ENCODE measurements at regions not wholly inside any gene's neighbourhood (a gene's known extent, or its start where the extent isn't known, plus 50 kb on each side); places are given as distances from the start of the nearest gene placed in this dataset.
A peak's percentile ranks its signal among the peaks of the same experiment; 100 is the strongest.
"Not testable (repeated sequence)": the region's sequence is repeated elsewhere in the genome, so short reads cannot be mapped to it uniquely, and the experiment has no call there.

DNA sequence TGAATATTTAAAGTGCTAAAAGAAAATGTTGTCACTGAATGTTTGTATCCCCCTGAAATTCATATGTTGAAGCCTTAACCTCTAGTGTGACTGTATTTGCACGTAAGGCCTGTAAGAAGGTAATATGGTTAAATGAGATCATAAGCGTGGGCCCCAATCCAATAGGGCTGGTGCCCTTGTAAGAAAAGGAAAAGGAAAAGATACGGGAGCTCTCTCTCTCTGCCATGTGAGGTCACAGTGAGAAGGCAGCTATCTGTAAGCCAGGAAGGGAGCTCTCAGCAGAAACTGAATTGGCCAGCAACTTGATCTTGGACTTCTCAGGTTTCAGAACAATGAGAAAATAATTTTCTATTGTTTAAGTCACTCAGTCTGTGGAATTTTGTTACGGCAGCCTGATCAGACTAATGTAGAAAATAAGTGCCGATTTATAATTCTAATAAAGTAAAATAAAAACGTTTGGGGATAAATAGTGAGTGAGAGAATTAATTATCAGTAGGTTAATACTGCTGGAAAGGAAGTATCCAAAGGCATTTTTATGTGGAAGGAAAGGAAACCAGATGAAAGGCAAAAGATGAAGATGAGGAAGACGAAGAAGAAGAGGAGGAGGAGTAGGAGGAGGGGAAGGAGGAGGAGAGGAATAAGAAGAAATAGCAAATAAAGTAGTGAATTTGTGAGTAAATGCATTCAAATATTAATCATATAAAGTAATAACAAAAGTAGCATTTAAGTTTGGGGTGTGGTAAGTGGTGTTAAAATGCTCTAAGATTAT, 188.5 kb upstream of the KRR1 start:
- DNase-seq = peak; percentile 50

DNA sequence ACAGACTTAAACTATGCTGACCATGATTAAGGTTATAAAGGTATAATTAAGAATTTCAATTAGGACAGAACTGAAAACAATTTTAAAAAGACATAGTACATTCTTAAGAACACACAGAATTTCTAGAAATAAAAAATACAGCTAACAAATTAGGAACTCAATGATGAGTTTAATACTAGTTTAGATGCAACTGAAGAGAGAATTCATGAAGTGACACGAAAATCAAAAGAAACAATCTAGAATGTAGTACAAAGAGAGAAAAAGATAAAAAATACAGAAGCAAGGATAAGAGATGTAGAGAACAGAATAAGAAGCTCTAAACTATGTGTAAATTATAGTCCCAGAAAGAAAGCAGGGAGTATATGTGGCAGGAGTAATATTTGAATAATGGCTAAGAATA, 187.8 kb upstream of the KRR1 start:
- DNase-seq = no peak

DNA sequence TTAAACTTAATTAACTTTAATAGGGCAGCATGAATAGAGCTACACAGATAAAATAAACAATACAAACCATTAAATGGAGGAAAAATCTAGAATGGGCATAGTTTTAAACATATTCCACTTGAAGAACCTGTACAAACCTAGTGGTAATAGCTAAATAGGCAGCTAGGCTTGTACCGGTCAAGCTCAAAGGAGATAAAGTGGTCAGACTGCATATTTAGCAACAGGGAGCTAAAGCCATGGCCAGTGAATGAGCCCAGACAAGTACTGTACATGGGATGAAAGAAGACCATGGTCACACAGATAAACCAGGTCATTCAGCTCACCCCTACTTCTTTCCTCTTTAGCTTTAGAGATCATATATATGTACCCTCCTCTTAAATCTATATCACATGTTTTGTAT, 186.6 kb upstream of the KRR1 start:
- no peak for DNase-seq

DNA sequence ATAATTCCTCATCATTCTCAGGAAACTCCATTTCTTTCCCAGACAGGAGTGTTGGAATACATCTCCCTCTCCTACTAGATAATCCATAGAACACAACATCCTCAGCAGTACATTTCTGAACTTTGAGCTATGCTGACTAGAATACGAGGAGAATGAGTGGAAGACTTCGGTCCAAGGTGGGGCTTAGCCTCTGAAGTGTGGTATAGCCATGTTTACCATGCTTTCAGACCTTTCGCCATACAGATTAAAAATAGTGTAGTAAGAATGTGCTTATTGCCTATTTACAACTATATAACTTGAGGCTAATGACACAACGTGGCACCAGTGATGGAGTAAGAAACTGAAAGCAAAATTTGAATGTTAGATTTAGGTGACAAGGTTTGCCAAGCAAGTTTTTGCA, 184.5 kb upstream of the KRR1 start:
- DNase-seq = no peak

DNA sequence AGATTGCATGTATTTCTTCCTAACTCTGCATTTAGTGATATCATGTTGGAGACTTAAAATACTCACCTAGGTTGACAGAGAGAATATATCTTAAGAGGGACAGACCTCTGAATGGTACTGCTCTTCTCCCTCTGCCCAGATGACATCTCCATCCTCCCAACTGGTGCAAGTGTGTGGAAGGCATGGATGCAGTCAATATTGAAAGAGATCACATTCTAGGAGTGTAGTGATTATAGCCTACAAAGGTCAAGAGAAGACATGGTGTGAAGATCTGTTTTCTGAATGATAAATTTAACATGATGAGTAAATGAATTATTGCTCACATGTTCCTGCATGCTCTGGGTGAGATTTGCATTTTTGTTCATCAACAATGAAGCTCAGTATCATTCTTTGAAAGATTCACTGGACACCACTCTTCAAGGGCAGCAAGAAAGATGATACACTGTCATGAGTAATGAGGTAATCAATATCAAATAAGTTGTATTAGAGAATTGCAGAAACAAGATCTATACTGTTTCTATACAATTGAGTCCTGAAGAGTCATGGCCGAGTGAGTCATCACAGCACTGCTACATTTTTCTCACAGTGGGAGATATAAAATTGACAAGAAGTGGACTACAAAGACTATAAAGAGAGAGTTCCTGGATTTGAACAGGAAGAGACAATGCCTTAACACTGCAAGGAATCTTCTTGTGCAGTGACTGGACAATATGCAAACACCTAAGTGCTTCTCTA, 183.3 kb upstream of the KRR1 start:
- no peak for DNase-seq

DNA sequence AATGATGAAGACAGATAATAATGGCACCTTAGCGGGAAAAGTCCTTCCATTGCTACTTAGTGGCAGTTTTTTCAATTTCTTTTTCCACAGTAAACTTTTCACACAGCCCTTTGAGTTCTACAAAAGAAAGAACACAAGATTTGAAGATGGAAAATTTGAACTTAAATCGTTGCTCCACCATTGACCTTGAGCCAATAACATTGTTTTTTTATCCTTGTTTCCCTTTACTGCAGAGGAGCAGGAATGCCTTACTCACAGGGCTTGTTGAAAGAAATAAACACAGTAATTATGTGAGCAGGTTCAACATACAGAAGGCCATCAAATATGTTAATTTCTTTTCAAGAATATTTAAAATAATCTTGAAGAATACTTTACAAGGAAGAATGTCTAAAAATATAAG, 181.5 kb upstream of the KRR1 start:
- DNase-seq = no peak

DNA sequence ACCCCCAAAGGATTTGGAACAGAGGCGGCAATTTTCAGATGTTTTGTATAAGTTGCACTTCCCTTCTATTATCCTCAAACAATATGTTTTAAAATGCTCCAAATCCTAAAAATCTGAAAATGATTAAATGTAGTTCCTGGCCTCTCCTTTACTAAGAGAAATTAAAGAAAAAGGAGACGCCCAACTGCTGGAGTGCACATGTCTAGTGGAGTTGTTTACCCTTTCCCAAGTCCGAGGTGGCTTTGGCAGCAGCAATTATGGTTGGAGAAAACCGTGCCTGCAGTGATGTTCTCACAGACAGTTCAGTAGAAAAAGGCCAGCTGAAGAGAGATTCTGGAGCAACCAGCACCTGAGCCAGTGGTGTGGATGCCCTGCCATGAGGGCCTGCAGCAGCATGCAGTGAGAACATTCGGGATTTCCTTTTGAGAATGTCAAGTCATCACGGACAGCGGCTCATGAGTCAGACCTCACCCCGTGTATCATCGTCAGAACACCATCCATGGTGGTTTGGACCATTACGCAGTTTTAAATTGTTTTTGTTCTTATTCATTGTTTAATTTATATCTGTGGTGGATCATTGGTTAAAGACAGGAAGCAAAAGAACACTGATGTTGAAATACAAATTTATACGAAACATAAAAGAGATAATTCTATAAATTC, 179.0 kb upstream of the KRR1 start:
- DNase-seq = no peak

DNA sequence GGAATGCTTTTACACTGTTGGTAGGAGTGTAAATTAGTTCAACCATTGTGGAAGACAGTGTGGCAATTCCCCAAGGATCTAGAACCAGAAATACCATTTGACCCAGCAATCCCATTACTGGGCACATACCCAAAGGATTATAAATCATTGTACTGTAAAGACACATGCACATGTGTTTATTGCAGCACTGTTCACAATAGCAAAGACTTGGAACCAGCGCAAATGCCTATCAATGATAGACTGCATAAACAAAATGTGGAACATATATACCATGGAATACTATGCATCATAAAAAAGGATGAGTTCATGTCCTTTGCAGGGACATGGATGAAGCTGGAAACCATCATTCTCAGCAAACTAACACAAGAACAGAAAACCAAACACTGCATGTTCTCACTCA, 174.8 kb upstream of the KRR1 start:
- DNase-seq = not testable (repeated sequence)

DNA sequence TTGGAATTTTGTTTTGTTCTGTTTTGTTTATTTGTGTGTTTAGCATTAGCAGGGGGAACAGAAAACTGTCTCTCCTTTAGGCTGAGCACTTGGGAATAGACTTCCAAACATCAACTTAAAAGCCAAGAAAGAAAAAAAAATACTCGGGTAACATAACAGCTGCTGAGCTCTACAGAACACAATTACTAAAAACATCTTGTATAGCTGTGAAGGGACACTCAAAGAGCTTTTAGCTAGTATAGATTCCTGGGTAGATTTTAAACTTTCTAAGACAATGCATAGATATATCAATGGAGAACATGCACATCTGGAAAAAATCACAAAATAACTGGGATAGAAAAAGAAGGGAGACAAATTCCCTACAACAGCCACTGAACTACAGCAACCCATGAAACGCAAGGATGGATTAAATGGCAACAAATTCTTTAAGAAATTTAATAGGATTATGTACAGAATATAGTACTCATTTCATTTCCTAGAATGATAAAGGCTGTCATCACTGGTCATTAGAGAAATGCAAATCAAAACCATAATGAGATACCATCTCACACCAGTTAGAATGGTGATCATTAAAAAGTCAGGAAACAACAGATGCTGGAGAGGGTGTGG, 174.3 kb upstream of the KRR1 start:
- DNase-seq = peak; percentile 75

DNA sequence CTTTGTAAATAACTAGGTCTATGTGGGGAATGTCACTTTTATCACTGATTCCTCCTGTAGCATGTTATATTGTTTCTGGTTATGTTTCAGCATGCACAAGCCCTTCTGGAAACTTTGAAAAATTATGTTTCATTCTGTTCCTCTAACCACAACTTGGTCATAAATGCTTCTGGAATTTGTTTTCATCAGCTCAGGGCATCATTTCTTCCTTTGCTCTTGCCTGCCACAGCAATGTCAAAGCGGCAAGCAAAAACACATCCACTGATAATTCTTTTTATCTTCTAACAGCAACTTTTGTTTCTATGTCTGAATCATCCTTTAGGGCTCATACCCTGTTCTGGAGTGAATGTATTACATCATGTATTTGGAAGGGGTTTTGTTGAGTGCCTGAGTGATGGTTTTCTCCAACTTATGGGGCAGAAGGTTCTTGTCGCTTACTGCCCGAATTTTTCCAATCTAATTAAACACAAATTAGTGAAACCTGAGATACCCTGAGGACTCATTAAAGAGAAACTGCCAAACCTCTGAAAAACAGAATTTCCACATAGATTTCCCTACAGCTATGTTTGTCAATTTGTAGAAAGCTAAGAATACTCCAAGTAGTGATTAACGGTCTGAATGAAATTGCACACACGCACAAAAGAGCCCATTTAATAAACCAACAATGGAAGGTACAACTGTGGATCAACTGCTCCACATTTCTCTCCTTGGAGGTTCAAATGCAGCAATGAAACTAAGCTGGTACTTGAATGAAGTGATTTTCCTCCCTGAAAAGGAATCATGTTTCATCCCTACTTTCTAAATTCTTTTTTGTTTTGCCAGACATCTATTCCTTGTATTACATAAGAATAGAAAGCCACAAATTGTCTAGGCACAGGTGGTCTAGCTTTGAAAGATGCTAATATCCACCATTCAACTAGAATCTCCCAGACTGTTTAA, 173.5 kb upstream of the KRR1 start:
- DNase-seq = peak; percentile 75

DNA sequence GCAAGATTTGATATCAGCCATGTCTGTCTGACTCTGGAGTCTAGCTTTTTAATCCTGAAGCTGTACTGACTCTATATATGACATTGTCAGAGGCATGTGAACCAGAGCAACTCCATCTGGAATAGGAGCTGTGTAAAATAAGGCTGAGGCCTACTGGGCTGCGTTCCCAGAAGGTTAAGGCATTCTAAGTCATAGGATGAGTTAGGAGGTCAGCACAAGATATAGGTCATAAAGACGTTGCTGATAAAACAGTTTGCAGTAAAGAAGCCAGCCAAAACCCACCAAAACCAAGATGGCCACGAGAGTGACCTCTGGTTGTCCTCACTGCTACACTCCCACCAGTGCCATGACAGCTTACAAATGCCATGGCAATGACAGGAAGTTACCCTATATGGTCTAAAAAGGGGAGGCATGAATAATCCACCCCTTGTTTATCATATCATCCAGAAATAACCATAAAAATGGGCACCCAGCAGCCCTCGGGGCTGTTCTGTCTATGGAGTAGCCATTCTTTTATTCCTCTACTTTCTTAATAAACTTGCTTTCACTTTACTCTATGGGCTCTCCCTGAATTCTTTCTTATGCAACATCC, 172.7 kb upstream of the KRR1 start:
- not testable (repeated sequence) for DNase-seq

DNA sequence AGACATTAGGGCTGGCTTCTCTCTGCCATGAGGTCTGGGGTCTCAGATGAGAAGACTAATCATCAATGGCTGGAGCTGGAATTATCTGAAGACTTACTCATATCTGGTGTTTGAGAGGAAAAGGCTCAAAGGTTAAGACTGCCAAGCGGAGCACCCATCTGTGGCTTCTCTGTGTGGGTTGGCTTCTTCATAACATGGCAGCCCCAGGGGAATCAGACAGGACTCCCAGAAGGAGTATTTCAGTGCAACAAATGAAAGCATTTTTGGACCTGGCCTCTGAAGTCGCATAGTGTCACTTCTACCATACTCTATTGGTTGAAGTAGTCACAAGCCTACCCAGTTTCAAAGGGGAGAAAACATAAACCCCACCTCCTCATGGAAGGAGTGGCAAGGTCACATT, 171.8 kb upstream of the KRR1 start:
- DNase-seq = no peak

DNA sequence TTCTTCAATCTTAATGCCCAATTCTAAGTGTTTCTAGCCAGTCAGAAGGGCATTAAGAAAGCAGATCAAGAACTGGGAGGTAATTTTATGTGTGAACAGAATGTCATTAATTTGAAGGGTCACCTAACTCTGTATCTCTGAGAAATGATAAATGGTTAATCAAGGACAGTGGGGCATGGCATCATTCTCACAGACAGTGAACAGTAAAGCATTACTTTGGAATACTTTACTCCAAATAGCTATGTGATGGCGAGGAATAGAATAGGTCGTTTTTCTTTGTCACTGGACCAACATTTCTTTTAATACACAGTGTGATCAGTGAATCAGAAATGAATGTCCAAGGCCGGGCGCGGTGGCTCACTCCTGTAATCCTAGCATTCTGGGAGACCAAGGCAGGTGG, 166.1 kb upstream of the KRR1 start:
- DNase-seq = no peak

DNA sequence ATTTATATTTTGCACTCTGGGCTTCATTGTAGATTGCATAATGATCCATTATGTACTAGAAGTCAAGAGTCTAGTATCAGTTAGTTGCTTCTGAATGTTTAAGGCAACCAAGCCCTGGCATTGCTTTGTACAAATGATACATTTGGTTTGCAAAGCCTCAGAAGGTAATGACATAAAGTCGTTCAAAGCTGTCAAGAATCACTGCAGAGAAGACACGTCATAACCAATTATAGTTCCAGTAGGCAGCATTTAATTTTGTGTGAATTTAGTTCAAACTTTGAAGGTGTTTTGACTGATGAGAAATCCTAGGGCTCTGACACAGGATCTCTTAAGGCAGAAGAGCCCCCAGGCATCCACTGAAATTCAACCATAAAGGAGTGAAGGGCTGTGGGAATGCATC, 163.0 kb upstream of the KRR1 start:
- DNase-seq = no peak

DNA sequence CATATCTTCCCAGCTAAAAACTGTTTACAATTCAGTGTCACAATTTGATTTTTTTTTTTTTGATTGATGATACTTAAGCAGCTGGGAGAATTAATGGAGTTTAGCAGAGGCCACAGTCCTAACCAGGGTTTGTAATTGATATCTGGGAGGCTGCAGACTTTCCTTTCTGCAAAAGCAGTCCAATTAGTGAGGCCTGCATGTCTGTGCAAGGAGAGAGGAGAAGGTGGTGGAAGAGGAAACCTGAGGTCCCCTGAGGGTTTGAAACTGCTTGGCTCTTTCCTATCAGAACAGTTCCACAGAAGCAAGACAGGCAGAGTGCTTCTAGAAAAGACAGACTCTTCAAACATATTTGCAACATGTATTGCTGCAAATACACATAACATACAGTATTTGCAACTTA, 160.8 kb upstream of the KRR1 start:
- peak; percentile 99 for DNase-seq

DNA sequence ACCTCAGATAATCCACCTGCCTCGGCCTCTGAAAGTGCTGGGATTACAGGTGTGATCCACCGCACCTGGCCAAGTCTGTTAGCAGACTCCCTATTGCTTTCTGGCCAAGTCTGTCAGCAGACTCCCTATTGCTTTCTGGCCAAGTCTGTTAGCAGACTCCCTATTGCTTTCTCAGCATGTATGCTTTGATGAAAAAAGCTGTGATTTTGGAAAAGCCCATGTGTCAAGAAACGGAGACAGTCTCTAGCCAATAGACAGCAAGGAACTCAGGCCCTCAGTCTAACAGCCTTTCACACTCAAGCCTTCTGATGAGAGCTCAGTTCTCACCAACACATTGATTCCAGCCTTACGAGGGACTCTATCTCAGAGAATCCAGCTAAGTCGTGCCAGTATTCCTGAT, 158.8 kb upstream of the KRR1 start:
- no peak for DNase-seq

DNA sequence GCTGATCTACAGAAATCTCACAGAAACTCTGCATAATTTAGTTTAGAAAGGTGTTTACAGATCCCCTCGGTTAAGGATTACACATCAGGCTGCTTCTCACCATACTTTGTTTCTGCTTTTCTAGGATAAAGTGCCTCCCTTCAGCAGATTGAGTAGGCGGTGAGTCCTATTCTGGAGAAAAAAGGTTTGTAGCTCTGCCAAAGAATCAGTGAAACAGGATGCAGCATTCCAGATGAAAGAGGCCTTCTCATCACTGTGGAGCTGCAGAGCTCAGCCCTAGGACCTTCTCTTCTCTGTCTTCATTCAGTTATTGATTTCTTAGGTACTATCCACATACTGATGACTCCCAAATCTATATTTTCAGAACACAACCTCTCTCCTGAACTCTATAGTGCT, 155.5 kb upstream of the KRR1 start:
- DNase-seq = no peak

DNA sequence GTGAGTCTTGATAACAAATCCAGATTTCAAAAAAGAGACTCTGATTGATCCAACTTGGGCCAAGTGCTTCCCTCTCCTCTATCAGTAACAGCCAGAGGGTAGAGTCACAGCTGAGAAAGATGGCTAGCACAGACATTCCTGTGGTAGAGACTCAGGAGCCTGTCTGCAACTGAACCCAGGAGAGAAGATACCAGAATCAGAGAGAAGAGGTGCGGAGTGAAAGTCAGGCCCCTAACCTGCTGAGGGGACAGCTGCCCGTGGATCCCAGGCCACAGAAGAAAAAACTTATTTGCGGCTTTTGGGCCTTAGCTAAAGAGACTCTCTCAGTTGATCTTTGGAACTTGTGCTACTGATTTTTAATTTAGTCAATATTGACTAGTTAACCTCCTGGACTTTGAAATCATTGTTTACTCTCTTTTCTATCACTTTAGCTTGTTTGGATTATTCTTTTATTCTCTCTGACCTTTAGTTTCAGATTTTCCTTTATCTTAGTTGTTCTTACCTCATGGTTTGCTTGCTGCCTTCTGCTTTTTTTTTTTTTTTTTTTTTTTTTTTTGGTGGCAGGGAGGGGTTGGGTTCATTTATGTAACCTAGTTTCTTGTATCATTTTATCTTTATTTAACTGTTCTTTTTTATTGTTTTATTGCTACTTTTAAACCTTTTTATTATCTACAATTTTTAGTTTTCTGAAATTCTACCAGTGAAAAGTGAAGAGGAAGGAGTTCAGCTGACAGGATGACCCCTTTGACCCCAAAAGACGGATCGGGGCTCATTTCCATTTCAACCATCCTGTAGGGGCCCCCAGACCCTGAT, 154.9 kb upstream of the KRR1 start:
- no peak for DNase-seq

DNA sequence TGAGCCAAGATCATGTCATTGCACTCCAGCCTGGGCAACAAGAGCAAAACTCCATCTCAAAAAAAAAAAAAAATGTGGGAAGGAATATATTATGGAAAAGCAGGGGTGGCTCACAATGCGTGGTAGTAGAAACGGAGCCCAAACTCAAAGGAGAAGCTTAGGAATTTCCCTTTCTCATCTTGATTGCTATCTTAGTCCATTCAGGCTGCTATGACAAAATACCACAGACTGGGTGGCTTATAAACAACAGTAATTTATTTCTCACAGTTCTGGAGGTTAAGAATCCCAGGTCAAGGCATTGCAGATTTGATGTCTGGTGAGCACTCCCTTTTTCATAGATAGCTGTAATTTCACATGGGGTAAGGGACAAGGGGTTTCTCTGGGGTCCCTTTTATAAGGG, 153.8 kb upstream of the KRR1 start:
- no peak for DNase-seq

DNA sequence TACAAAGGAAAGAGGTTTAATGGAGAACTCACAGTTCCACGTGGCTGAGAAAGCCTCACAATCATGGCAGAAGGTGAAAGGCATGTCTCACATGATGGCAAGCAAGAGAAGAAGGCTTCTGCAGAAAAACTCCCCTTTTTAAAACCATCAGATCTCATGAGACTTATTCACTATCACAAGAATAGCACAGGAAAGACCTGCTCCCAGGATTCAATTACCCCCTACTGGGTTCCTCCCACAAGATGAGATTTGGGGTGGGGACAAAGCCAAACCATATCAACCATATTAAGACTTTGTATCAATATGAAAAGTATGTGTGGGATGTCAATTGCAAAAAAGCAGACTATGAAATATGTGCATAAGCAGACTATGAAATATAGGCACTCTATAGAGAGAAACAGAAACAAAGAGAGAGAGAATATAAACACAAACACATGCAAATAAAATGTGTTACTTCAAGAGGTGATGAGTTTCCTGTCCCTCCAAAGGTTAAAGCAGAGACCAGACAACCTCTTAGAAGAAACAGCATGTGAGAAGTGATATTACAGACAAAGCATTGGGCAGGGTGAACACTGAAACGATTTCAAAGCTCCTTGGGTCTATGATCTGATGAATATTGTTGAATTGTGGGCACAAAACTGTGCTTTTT, 151.2 kb upstream of the KRR1 start:
- DNase-seq = no peak

DNA sequence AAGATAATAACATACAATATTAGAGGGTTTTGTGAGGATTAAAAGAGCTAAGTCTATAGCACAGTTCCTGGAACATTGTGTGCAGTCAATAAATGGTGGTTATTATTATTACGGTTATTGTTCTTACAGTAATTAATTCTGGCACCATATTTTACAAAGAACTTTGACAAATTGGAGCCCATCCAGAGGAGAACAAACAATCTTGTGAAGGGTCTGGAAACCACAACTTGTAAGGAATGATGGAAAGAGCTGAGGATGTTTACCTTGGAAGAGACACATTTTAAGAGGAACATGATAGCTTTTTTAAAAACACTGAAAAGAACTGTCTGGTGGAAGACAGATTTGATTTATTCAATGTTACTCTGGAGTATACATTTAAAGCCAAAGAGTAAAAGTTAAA, 150.5 kb upstream of the KRR1 start:
- DNase-seq = no peak
